AG20443 (cell line): ENCODE measurements at regions not wholly inside any gene's neighbourhood (a gene's known extent, or its start where the extent isn't known, plus 50 kb on each side); places are given as distances from the start of the nearest gene placed in this dataset.

Experiments used
- DNase-seq: peaks from one replicate; pipeline ENCODE4 v3.0.0; 2012; ENCODE audit warnings: low spot score, mixed read lengths

DNA sequence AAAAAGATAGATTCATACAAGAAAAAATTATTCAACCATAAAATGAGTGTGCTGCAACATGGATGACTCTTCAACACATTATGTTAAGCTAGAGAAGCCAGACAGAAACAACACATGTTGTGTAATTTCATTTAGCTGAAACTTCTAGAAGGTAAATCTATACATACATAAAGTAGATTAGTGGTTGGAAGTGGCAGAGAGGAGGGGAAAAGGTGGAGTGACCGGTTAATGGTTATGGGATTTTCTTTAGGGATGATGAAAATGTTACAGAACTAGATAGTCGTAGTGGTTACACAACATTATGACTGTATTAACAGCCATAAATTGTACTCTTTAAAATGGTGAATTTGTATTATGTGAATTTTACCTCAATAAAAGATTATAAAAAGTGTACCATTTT, 304.1 kb upstream of the SLC35B3 start:
- no peak for DNase-seq

DNA sequence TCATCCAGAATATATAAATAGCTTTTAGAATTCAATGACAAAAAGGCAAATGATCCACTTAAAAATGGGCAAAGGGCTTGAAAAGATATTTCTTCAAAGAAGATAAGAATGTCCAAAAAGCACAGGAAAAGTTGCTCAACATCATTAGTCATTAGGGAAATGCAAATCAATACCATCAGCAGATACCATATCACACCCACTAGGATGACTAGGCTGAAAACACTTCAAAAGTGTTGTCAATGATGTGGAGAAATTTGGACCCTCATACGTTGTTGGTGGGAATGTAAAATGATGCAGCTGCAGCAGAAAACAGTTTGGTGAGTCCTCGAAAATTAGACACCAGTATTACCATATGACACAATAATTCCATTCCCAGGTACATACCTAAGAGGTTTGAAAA, 303.6 kb upstream of the SLC35B3 start:
- no peak for DNase-seq

DNA sequence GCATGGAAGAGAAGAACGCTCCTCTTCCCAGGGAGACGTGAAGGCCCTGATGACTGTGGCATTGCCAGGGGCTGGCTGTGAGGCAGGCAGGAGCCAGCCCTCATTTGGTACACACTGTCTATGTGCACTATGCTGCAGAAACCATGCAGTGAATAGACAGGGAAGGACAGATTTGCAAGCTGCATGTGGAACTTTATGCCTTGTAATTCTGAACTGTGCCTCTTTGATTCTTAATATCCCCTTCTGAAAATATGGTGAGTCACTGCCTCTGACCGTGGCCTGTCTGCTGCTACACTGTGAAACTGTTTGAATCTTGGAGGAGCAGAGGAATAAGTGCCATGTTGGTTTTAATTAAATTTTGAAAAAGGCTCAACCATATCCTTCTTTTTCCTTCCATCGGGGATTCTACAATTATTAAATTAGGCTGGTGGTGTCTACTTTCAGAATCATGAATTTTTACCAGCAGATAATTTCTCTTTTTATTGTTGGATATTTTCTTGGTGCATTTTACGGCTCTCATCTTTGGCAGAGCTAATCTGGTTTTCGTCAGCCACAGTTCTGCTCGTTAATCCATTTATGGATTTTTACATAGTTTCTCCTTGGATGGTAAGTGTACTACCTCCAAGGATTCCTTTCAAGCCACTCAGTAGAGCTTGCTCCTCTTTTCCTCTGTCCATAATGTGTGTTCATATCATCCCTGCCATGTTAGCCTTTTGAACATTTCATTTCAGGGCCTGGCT, 301.0 kb upstream of the SLC35B3 start:
- DNase-seq: no peak

DNA sequence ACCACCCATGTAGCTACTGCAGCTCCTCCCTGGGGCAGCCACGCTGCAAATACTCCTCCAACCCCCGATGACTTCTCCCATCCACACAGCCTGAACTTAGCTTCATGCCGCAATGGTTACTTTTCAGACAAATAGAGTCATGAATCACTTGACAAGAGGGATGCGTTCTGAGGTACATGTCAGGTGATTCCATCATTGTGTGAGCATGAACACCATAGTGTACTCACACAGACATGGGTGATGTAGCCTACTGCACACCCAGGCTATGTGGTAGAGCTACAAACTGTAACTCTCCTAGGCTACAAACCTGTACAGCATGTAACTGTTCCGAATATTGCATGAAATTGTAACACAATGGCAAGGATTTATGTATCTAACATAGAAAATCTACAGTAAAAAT, 298.5 kb upstream of the SLC35B3 start:
- no peak for DNase-seq

DNA sequence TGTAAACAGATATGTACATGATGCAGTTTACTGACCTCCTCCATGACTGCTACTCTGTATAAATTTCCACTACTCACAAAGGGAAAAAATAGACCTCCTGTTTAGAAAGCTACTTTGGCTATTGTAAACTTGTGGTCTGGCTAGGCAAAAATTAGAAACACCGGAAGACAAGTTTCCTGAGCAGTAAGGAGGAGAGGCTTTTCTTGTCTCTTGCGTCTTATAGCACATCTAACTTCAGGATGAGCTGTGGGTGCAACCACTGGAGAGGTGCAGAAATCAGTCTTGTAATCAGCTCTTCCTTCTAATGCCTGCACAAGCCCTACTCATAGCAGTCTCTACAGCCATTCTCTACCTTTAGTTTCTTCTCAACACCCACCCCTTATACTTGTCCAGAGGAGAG, 296.5 kb upstream of the SLC35B3 start:
- no peak for DNase-seq

DNA sequence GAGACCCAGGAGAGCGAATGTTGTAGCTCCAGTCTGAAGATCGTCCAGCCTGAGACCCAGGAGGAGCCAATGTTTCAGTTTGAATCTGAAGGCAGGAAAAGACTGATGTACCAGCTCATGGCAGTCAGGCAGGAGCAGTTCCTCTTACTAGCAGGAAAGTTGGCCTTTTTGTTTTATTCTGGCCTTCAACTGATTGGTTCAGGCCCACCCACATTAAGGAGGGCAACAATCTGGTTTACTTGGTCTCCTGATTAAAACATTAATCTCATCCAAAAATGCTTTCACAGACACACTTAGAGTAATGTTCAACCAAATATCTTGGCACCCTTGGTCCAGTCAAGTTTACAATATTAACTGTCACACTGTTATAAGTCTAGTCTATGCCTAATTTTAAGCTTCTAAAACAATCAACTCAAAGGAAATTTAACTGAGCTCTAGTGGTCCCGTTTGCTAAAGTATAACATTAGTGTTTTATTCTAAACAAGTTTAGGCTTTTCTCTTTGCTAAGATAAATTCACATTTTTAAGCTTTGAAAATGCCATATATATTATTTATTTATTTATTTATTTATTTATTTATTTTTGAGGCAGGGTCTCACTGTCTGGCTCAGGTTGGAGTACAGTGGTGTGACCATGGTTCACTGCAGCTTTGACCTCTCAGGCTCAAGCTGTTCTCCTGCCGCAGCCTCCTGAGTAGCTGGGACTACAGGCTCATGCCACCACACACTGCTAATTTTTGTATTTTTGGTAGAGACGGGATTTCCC, 275.5 kb upstream of the SLC35B3 start:
- no peak for DNase-seq

DNA sequence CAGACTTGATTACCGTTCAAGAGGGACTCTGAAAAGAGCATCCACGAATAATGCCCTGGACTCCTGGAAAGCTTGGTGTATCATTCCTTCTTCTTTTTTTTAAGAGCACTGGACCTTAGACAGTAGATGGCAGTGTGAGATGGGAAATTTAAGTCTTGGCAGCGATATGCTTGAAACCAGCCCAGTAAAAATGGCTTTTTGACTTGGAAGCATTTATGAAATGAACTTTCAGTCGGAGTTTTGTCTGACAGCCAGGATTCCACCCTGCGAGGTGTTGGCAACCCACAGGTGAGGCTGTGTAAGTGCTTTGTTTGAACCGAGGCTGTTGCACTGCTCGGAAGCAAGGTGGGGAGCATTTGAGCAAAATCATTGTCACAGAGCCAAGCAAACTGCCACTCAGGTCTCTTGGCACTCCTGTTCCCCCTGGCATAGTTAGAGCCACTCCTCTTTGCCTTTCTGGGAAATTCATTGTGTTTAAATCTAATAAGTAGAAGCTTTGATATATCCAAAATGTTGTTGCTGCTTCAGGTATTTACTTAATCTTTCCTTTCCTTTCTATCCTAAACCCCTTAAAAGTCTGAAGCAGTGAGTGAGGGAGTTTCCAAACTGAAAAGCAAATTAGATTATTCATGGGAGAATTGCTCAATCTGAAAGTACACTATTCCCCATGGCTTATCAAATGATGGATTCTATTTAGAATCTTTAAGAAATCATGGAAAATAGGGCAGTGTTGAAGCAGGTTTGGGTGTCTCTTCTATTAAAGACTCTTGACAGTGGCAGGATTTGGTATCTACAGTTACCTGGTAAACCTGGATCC, 272.8 kb upstream of the SLC35B3 start:
- peak; percentile 32 for DNase-seq

DNA sequence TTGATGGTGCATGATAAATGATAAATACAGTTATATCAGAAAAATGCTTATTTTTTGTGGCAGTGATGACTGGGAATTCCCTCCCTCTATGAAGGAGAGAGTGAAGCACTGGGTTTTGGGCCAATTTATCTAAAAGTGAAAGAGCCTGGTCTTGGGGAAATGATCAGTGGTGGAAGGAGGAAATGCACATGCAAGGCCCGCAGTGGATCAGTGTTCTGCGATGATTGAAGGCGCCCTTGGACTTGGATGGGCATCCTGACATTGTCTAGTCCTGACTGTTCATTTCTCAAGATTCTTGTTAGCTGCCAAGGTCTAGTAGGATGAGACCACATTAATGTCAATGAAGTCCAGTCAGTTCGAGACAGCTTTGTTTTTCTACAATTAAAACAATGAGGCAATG, 272.0 kb upstream of the SLC35B3 start:
- DNase-seq: no peak

DNA sequence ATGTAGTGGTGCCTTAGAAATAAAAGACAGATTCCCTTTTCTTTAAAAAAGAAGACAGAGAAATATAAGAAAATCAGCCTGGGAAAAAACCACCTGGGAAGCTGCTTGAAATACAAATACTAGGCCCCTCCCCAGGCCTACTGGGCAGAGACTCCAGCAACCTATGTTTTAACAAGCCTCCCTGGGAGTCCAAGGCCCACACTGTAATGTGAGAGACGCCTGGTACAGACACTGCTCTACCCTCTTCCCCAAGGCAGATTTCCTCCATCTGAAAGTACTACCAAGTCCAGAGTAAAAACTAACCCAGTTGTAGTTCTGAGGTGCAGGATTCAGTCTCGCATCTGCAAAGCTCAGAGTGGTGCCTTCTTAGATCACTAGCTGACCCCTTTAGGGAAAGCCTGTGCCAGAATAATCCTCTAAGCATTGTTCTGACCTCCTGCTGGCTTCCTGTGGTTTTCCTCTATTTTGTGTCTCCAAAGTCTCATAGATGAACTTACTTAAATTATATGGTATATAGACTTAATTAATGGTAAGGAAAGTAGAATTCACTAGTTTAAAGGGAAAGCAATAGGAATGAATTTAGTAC, 270.2 kb upstream of the SLC35B3 start:
- no peak for DNase-seq

DNA sequence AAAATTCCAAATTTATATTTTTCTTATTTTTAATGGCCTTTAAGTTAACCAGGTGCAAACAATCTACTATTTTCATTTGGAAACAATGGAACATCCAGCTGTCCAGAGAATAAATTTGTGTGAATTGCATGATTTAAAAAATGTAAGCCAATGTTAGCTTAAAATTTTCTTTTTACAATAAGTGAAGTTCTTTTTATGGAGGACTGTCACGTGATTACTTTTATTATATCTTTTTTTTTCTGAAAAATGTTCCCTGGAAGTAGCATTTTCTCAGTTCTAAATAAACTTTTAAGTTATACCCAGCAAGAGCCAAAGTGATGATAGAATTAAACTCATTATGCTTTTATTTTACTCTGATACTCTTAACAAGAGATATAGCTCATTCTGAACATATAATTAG, 267.7 kb upstream of the SLC35B3 start:
- no peak for DNase-seq

DNA sequence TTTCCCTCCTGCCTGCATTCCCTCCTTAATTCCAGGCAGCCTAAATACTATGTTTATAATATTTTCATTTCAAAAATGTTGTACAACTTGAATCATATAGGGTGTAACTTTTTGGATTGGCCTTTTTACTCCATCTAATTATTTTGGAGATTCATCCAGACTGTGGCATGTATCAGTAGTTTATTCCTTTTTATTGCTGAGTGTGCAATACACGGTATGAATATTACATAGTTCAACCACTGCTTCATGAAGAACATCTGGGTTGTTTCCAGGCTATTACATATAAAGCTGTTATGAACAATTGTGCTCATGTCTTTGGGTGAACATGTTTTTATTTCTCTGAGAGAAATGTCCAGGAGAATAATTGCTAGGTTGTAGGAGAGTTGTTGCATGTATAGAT, 253.5 kb upstream of the SLC35B3 start:
- DNase-seq: no peak

DNA sequence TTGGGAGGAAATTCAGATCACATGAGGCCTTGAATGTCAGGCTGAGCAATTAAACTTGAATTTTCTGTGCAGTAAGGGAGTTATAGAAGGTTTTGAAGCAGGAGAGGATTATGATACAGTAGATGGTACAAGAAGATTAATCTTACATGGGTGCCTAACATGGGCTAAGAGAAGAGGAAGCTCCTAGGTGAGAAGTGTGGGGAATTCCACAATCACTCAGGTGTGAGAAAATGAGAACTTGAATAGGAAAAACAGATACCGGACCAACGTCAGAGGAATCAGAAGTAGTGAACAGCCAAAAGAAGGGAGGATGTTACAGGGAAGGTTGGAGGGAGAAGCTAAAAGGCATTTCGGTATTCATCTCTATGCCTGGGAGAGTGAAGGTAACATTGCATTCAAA, 250.7 kb upstream of the SLC35B3 start:
- DNase-seq: no peak

DNA sequence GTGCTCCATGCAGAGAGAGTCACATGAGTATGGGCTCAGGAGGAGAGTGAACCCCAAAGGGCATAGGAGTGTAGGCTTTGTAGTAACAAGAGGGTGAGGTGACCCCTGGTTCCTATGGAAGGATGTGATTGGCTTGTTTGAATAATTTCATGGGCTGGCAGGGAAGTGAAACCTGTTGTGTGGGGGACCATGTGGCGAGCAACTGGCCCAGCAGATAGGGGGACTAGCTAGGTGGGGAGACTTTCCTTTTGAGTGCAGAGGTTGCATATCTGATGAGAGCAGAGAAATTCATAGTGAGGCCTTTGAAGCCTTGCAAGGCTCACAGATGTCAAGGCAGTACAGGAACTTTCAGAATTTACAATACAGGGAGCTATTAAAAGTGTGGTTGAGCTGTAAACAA, 247.9 kb upstream of the SLC35B3 start:
- no peak for DNase-seq

DNA sequence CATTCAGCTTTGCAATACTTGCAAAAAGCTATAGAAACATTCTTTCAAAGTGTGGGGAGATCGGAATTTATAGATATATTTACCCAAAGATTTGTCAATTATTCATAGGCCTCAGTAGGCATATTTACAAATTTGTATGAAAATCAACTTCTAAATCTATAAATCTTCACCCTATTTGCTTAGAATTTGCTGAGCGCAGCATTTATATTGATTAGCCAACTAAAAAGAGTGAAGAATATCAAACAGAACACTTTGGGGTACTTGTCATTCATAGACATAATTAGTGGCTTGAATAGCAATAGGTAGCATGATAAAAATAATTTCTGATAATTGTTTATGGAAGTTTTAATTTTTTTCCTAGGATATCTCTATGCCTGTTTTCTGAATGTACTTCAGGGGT, 244.5 kb upstream of the SLC35B3 start:
- no peak for DNase-seq

DNA sequence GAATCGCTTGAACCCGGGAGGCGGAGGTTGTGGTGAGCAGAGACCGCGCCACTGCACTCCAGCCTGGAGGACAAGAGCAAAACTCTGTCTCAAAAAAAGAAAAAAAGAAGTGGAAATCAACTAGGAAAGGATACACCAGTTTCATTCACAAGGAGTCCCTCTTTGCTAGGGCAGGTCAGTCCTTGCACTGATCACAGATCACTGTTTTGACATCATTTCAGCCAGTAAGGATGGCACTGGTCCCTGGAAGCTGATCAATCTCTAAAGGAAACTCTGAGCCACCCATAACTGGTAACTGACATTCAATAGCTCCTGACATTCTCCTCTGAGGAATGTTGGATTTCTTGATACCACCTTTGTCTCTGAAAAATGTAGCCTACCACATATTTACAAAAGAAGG, 243.1 kb upstream of the SLC35B3 start:
- no peak for DNase-seq

DNA sequence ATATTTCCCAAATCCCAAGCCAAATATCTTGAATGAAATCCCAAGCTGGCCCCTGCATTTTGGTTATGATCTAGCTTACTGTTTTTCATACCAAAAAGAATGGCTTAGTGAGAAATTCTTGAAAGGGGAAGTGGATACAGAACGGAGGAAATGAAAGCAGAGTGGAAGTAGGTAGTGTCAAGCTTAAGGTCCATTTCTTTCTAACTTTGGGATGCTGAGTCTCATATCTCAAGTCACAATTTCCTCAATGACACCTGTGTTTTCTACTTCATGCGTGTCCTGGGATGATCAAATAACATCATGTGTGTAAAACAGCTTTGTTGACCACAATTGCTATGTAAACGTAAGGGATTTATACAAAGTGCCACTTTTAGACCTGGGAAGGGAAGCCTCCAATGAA, 238.8 kb upstream of the SLC35B3 start:
- no peak for DNase-seq

DNA sequence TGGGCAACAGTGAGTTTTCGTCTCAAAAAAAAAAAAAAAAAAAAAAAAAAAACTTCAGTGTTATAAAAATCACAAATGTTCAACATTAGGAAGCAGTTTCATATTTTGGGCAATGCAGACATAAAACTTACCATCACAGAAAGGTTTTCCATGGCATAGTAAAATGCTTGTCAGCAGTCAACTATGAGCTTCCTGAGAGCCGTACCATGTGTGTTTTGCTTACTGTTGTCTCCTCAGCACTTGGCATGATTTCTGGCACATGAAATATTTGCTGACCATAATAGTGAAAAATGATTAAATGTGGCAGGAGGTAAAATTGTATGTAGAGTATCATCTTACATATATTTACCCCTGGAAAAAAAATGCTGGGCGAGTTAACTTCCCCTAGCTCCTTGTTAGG, 237.5 kb upstream of the SLC35B3 start:
- no peak for DNase-seq

DNA sequence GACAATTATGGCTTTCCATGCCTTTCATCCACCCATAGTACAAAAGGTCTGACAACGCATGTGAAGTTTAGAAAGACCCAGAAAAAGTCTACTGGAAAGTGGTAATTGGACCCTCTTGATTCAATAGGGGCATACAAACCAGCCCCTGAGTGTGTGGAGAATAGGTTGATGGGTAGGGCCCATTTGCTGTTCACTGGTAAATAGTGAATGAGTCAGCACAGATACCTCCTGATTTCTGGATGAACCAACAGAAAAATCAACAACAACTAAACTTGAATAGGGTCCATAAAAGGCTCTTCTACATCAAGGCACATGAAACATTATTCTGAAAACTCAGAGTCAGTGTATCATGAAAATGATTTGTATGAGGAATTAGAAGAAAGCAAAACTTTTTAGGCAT, 235.4 kb upstream of the SLC35B3 start:
- no peak for DNase-seq

DNA sequence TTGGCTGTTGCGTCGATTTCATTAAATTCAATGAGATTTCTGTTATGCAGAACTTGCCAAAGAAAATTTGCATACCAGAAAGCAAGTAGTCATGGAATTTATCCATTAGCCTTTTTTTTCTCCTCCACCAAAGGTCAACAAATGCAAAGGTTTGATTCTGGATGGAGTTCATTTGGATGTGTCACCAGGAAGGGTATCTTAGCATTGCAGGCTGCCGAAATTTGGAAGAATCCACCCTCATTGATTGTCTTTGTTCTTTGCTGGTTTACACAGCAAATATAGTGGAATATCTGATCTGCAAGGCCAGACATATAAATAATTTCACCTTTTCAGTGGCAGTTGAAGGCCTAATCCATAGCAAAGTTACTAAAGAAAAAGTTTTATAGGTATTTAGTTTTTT, 229.4 kb upstream of the SLC35B3 start:
- no peak for DNase-seq

DNA sequence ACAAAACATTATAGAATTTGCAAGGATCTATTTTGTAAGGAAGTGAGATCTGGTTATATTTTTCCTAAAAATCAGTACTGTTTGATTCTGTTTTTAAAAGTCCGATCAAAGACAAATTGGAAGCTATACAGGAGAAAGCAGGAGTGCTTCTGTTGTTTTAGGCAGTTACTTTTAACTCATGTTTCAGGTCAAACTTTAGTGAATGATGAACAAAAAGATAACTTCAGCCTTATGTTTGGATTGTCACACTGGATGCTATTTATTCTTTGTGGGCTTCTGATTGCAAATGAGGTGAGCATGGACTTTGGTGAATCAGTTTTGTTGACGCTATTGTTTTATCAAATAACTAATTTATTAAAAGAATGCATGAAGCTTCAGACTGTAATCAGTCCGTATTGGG, 228.7 kb upstream of the SLC35B3 start:
- DNase-seq: no peak

DNA sequence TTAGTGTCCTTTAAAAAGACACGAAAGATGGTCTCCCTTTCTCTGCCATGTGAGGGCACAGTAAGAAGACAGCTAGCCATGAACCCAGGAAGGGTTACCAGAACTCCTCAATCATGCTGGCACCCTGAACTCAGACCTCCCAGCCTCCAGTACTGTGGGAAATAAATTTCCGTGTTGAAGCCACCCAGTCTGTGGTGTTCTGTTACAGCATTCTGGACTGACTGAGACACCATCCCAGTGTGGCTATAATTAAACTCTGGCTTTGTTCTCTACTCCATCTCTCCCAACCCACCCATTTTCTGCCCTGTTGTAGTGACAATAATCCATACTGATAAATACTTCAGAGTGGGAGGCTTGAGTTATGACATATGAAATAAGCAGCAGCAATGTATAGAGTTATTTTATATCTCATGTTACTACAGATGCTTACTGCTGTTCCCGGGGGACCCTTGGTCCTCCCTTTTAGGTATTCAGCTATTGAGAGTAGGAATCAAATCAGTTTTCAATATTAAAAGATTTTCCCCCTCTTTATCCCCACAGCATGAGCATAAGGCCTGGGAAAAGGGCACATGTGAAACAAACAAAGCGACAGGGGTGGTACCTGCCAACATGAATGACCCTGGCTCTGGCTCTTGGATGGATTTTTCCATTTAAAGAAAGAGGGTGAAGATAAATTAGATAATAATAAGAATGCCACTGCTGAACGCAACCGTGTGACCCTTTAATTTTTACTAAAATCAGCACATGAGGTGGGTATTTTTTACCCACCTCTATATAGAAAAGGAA, 224.3 kb upstream of the SLC35B3 start:
- DNase-seq: no peak

DNA sequence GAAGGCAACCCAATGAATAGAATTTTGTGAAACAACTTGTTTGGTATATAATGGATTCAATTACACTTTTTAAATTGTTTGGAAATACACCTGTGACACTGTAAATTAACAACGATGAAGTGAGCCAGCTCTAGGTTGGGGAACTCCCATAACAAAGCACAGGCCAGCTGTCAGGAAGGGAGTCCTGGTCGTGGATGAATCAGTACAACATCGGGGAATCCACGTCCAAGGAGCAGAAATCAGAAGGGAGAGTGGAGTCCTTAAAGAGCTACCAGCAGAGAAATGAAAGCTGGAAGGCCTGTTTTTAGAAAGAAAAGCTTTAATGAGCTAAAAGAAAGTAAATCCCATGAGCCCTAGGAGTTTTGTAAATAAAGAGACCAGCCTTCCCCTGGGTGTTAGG, 223.1 kb upstream of the SLC35B3 start:
- no peak for DNase-seq
